Right ventricle myocardium superior (tissue), 1 donor: ENCODE measurements at regions not wholly inside any gene's neighbourhood (a gene's known extent, or its start where the extent isn't known, plus 50 kb on each side); places are given as distances from the start of the nearest gene placed in this dataset.

ENCODE experiments used
- ATAC-seq: fragments of 200-7000 bp; cut with Tn5 transposase; one replicate; pipeline ENCODE4 v1.9.1; 2020; ENCODE audit warnings: mild to moderate bottlenecking; ENCODE audit not compliant: poor library complexity
- DNase-seq: peaks from one replicate; pipeline ENCODE4 v3.0.0-alpha.2; 2020
- intact Hi-C: fragments of 100-400 bp; cut with DNase I; formaldehyde crosslinking; loops from one replicate; pipeline ENCODE4 v1.11.2; 2022
- donor health status: DM: no; HTN: yes; CAD: no; lungs with severe emphysema.

DNA sequence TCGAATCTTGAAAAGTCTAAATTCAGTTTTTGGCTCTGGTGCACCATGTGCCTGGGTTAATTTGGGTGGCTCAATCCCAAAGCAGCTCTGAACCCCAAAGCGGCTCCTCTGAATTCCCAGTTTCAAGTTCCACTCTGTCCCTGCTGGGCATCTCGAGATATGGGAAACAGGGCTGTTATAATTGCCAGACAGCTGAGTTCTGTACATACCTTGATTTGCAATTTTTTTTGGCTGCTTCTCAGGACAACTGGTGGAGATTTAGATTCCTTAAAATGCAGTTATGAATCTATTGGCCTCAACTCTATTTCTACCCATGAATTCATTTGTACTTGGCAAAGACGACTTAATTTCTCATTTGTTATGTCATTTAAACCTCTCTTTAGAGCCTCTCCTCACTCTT lies 808.5 kb downstream of the TLE4 start:
- intact Hi-C loops: no loop called here
- DNase-seq (no peak), ATAC-seq (no peak)

GRCh38 chr9:80378669-80379293 lies 807.0 kb downstream of the TLE4 start:
- ATAC-seq: no peak
- intact Hi-C loops: no loop called here
- DNase-seq: no peak

DNA sequence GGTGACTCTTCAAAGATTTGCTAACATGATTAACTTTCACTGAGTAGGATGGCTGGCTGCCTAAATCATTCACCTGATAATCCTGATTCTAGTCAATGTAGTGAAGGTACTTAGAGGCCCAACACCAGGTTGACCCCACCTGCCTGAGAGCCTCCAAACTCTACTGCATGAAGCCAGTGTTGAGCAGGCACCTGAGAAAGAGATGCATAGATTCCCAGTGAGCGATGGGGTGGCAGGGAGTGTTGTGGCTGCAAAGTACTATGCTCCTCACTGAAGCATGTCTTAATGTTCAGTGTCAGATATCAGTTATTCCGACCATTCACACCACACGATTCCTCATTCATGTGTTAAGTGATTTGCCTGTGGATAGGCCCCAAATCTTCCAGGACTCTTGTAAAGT lies 804.4 kb downstream of the TLE4 start:
- DNase-seq (no peak), ATAC-seq (no peak)
- intact Hi-C loops: no loop called here

- no peak for ATAC-seq
- intact Hi-C loops: no loop called here
- DNase-seq: no peak
Observed at GRCh38 chr9:80375477-80375876, 803.7 kb downstream of the TLE4 start.

DNA sequence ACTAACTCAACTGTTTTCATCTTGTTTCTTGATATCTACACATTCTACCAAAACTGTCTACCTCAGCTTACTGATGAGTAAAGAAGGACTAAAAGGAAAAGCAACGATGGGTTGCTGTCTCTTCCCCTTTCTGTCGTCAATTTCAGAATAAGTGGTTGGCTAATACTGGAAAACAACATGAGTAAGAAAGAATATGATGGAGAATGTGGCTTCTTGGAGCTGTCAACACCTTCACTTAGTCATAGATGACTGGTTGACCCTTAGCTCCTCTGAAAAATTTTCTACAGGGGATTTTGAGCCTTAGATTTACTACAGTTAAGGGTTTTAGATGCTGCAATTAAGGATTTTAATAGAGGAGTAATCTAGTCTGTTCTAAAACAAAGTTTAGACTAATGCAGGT lies 797.9 kb downstream of the TLE4 start:
- intact Hi-C loops: no loop called here
- DNase-seq: no peak
- ATAC-seq: no peak

- ATAC-seq: no peak
- intact Hi-C loops: no loop called here
- no peak for DNase-seq
Observed at GRCh38 chr9:80366626-80367025, 794.9 kb downstream of the TLE4 start.

- ATAC-seq: no peak
- no peak for DNase-seq
- intact Hi-C loops: no loop called here
Observed at GRCh38 chr9:80359941-80360881, 788.4 kb downstream of the TLE4 start.

- no peak for DNase-seq
- intact Hi-C loops: no loop called here
Observed at GRCh38 chr9:80359291-80359690, 787.5 kb downstream of the TLE4 start.

GRCh38 chr9:80352967-80353366 lies 781.2 kb downstream of the TLE4 start:
- ATAC-seq (no peak), DNase-seq (no peak)
- intact Hi-C loops: no loop called here

More at GRCh38 chr9:80359291-80359690, 787.5 kb downstream of the TLE4 start:
- ATAC-seq: no peak

GRCh38 chr9:80351612-80352011 lies 779.8 kb downstream of the TLE4 start:
- intact Hi-C loops: no loop called here
- ATAC-seq (no peak), DNase-seq (no peak)

- ATAC-seq: no peak
Observed at GRCh38 chr9:80326105-80326504, 754.3 kb downstream of the TLE4 start.

DNA sequence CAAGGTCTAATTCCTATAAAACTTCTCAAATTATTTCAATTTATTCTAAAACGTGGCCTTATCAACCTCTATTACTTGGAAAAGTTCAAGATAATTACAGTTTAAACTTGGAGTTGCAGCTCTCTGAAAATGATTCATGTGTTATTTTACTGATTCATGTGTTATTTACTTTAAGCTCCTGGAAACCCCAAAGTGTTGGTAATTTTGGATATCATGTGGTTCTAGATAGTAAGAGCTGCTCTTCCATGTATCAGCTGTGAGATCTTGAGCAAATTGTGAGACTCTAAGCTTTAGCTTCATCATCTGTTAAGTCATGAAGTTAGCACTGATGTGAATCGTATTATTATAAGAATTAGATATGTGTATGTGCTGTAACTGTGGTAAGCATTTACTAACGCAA lies 749.2 kb downstream of the TLE4 start:
- no peak for ATAC-seq
- DNase-seq: no peak
- intact Hi-C loops: no loop called here

More at GRCh38 chr9:80326105-80326504, 754.3 kb downstream of the TLE4 start:
- intact Hi-C loops: no loop called here
- DNase-seq: no peak

DNA sequence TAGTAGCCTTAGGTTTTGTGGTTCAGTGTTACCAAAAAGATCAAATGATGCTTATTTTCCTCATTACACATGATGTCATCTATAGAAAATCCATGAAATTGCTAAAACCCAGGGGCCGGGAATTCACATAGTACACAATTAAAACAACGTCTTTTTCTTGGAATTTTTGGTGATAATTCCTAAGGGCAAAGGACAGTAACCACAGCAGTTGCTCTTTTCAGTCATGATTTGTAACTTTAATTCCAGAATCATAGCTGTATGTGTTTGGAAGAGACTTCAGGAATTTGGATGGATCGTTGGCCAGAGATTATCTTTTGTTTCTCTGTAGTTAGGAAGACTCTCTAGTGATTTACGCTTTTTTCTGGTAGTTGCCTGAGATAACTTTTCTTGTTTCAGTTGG lies 748.7 kb downstream of the TLE4 start:
- ATAC-seq: no peak
- no peak for DNase-seq
- intact Hi-C loops: no loop called here

DNA sequence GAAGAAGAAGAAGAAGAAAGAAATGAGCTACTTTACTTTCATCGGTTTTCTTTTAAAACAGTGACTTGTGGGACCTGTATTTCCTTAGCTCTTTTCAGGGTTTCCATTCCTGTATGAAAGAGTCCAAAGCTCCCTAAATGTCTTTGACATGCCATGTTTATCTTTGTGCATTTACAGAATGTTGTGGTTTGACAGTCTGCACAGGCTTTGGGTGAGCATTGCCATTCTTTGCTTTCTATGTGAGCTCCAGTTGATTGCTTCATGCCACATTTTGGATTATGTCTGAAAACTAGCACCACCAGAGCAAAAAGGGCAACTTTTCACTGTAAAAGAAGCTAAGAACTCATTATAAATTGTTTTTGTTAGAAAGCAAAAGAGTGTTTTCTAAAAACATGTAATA lies 733.4 kb downstream of the TLE4 start:
- DNase-seq (no peak), ATAC-seq (no peak)
- intact Hi-C loops: no loop called here

DNA sequence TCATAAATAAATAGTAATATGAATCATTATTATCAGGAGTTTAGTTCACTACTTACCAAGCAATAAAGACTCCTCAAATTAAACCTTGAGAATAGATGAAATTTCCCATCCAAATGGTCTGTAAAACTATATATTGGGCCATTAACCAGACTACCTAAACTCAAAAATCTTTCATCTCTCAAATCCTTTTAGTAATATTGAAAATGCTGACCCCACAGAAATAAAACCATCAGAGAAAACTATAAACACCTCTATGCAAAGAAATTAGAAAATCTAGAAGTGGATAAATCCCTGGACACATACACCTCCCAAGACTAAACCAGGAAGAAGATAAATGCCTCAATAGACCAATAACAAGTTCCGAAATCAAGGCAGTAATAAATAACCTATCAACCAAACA lies 723.2 kb downstream of the TLE4 start:
- DNase-seq (no peak), ATAC-seq (no peak)
- intact Hi-C loops: no loop called here

DNA sequence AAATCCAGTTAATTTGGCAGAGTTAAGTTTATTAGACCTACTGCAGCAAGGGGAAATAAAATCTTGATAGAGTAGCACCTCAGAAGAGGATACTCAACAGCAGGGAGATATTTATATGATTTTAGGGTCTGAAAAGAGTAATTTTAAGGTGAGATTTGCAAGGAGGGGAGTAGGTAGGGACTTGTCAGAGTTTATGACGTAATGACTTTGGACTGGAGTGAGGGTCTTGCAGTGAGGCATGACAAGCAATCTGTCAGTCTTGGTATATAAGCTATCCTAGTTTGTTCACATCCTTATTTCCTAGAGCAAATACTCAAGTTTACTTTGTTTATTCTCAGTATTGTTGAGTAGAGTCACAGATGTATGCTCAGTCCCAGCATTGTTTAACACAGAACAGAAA lies 722.6 kb downstream of the TLE4 start:
- DNase-seq (no peak), ATAC-seq (no peak)
- intact Hi-C loops: no loop called here

- DNase-seq: no peak
- ATAC-seq: no peak
- intact Hi-C loops: no loop called here
Observed at GRCh38 chr9:80292231-80292630, 720.5 kb downstream of the TLE4 start.

GRCh38 chr9:80285326-80285725 lies 713.6 kb downstream of the TLE4 start:
- no peak for ATAC-seq
- intact Hi-C loops: no loop called here
- no peak for DNase-seq

DNA sequence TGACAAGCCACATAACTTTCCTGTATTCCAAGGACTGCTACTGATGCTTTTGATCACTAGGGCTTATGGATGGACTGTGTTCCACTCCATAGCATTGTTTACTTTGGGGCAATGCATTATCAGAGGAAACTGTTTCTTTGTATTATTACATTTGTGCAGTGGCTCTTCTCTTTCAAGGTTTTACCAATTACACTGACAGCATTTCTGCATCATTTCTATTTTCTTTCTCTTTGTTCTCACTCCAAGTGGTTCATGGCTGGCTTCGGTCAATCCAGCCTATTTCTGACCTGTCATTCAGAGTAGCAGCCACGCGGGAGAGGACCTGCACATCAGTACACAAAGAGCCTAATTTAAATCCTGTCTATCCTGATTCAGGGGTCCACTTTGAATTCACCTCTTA lies 711.0 kb downstream of the TLE4 start:
- intact Hi-C loops: no loop called here
- DNase-seq: no peak

GRCh38 chr9:80259079-80259478 lies 687.3 kb downstream of the TLE4 start:
- intact Hi-C loops: no loop called here
- ATAC-seq (no peak), DNase-seq (no peak)

More for the DNA sequence above, 711.0 kb downstream of the TLE4 start:
- ATAC-seq: no peak
